ENCODE measurements at regions not wholly inside any gene's neighbourhood (a gene's known extent, or its start where the extent isn't known, plus 50 kb on each side); places are given as distances from the start of the nearest gene placed in this dataset.

- H3K27ac ChIP-seq (ENCODE audit: insufficient read length, low read depth, low read length), result no peak overlapping the region
- no peaks in the 10 kb centered on the region for H3K4me1 ChIP-seq (ENCODE audit: insufficient read depth, low read length)
- no CpG with 5 or more reads among the region's 2 CpGs for WGBS (ENCODE audit: extremely low coverage, insufficient read length, low lambda C conversion rate)
- no peak overlapping the region for H4K91ac ChIP-seq (ENCODE audit: insufficient read length, low read depth, low read length)
- H3K56ac ChIP-seq (ENCODE audit: insufficient read length, low read depth, low read length), result no peak overlapping the region
- no peaks in the 10 kb centered on the region for H4K20me1 ChIP-seq (ENCODE audit: control insufficient read depth, insufficient read depth, insufficient read length)
- no peaks in the 10 kb centered on the region for H3K23me2 ChIP-seq (ENCODE audit: insufficient read length, low read depth, low read length, poor library complexity, severe bottlenecking)
- H2BK12ac ChIP-seq (ENCODE audit: insufficient read length, low read depth, low read length), result no peak overlapping the region
- no peak overlapping the region for H3K9ac ChIP-seq (ENCODE audit: extremely low read depth, insufficient read length, low read length)
- H3K79me2 ChIP-seq (ENCODE audit: insufficient read depth, low read length), result no peaks in the 10 kb centered on the region
- H3K4me1 Mint-ChIP-seq, result no peaks in the 10 kb centered on the region
- DNase-seq, result no peak
- peaks cover 21 to 22% of the 10 kb centered on the region in 2 experiments for H3K9me3 Mint-ChIP-seq
- no peak overlapping the region for H2AK5ac ChIP-seq (ENCODE audit: insufficient read length, low read length)
- no peak overlapping the region for H3K4me2 ChIP-seq (ENCODE audit: insufficient read depth, insufficient read length, low read length)
- no peak overlapping the region for H3K27ac Mint-ChIP-seq
- H2BK20ac ChIP-seq (ENCODE audit: low read depth, low read length, poor library complexity, severe bottlenecking), result no peak overlapping the region
- TF ChIP-seq, protein P1, sequence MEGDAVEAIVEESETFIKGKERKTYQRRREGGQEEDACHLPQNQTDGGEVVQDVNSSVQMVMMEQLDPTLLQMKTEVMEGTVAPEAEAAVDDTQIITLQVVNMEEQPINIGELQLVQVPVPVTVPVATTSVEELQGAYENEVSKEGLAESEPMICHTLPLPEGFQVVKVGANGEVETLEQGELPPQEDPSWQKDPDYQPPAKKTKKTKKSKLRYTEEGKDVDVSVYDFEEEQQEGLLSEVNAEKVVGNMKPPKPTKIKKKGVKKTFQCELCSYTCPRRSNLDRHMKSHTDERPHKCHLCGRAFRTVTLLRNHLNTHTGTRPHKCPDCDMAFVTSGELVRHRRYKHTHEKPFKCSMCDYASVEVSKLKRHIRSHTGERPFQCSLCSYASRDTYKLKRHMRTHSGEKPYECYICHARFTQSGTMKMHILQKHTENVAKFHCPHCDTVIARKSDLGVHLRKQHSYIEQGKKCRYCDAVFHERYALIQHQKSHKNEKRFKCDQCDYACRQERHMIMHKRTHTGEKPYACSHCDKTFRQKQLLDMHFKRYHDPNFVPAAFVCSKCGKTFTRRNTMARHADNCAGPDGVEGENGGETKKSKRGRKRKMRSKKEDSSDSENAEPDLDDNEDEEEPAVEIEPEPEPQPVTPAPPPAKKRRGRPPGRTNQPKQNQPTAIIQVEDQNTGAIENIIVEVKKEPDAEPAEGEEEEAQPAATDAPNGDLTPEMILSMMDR (conservative IDR thresholded peaks at IDR 0.05), result no peak
- no peak overlapping the region for H3K4me3 Mint-ChIP-seq
- no peaks in the 10 kb centered on the region for H3K9me3 ChIP-seq (ENCODE audit: control insufficient read depth, low read depth, low read length)
- H3K36me3 Mint-ChIP-seq (ENCODE audit: insufficient read depth in 1 of 3, low read depth in 3 of 3), result peaks cover 6 to 13% (median 7%) of the 10 kb centered on the region in 3 experiments
- H2AFZ ChIP-seq (ENCODE audit: low read length), result no peak overlapping the region
- H2BK120ac ChIP-seq (ENCODE audit: low read depth, low read length, poor library complexity, severe bottlenecking), result no peak overlapping the region
- no peak overlapping the region for H3K23ac ChIP-seq (ENCODE audit: insufficient read length, low read depth, low read length)
- H3K79me1 ChIP-seq (ENCODE audit: insufficient read depth, low read depth, low read length, poor library complexity, severe bottlenecking), result no peaks in the 10 kb centered on the region
- no peak overlapping the region for H3K18ac ChIP-seq (ENCODE audit: insufficient read length, low read depth, low read length)
- no peak overlapping the region for H4K8ac ChIP-seq (replicated peaks; ENCODE audit: insufficient read length, low read depth, low read length)
- no peak overlapping the region for H4K5ac ChIP-seq (ENCODE audit: insufficient read length, low read depth, low read length)
- H3K4ac ChIP-seq (ENCODE audit: low read depth, low read length), result no peak overlapping the region
- peaks cover 4% of the 10 kb centered on the region; the same call in 1 of the 2 replicates for H3K27me3 Mint-ChIP-seq (ENCODE audit: low read depth)
- no peak overlapping the region for H3T11ph ChIP-seq (ENCODE audit: low read length)
- no peak overlapping the region for H2BK5ac ChIP-seq (ENCODE audit: insufficient read length, low read length)
- no peak overlapping the region for H2BK15ac ChIP-seq (ENCODE audit: low read depth, low read length)
- no peaks in the 10 kb centered on the region for H3K27me3 ChIP-seq (ENCODE audit: insufficient read depth, low read length)
- H3K14ac ChIP-seq (ENCODE audit: insufficient read depth, low read length), result no peak overlapping the region
These were observed 92.8 kb upstream of the APCDD1 start for GRCh38 chr18:10361660-10362059.

All from H9 (cell line).